NB4 (cell line): ENCODE measurements at regions not wholly inside any gene's neighbourhood (a gene's known extent, or its start where the extent isn't known, plus 50 kb on each side); places are given as distances from the start of the nearest gene placed in this dataset.

ENCODE experiments used
- MAX ChIP-seq: IDR thresholded peaks from 2 replicates; pipeline ENCODE4 v1.6.1; 2011; ENCODE audit warnings: low read depth, low read length
- MYC ChIP-seq: IDR thresholded peaks from 2 replicates; pipeline ENCODE4 v1.6.1; 2011; ENCODE audit warnings: low read depth, low read length
- POLR2A ChIP-seq: IDR thresholded peaks from 2 replicates; pipeline ENCODE4 v1.6.1; 2011; ENCODE audit warnings: mild to moderate bottlenecking; ENCODE audit not compliant: insufficient read length; ENCODE audit errors: extremely low read depth
- TF ChIP-seq, protein P1 (sequence below): IDR thresholded peaks from one replicate; pipeline ENCODE4 v1.5.1; 2012; ENCODE audit warnings: low read depth, low read length

GRCh38 chr7:157483515-157483914, 146.7 kb downstream of the DNAJB6 start:
- TF ChIP-seq, protein P1, sequence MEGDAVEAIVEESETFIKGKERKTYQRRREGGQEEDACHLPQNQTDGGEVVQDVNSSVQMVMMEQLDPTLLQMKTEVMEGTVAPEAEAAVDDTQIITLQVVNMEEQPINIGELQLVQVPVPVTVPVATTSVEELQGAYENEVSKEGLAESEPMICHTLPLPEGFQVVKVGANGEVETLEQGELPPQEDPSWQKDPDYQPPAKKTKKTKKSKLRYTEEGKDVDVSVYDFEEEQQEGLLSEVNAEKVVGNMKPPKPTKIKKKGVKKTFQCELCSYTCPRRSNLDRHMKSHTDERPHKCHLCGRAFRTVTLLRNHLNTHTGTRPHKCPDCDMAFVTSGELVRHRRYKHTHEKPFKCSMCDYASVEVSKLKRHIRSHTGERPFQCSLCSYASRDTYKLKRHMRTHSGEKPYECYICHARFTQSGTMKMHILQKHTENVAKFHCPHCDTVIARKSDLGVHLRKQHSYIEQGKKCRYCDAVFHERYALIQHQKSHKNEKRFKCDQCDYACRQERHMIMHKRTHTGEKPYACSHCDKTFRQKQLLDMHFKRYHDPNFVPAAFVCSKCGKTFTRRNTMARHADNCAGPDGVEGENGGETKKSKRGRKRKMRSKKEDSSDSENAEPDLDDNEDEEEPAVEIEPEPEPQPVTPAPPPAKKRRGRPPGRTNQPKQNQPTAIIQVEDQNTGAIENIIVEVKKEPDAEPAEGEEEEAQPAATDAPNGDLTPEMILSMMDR: no peak
- TF ChIP-seq POLR2A (no peak), MYC (no peak), MAX (no peak)
